ENCODE measurements at regions not wholly inside any gene's neighbourhood (a gene's known extent, or its start where the extent isn't known, plus 50 kb on each side); places are given as distances from the start of the nearest gene placed in this dataset.

DNA sequence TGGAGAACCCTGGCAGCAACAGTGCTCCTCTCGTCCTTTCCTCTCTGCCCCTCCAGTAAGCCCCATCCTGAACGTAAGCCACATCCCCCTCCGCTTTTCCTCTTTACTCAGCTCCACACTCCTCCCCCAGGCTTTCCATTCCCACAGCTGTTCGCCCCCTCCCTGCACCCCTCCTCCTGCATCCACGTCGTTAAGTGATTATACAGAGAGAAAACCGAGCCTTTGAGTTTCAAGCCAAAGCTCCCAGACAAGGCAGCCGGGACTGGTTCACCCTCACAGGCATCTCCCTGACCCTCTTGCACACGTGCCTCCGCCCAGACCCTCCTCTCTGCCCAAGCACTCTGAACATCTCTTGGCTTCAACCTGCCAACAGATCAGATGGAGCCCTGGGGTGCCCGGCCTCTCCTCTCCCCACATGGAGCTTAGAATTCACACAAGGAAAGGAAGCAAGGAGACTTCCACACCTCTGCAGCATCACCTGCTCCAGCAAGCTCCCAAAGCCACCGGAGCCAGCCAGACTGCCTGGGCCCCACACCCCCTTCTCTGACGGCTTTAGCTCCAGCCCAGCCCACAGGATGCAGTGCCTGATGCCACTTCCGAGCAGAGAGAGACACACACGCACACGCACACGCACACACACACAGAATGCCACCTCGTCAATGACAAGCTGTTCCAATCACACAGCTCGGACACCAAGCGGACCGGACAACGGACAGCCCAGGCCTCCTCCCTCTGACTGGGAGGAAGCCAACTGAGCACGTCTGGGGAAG, 99.9 kb upstream of the CCL2 start:
- Histone ChIP-seq H3K36me3 (ENCODE audit: control insufficient read depth, insufficient read depth, low read length) (no peaks in the 10 kb centered on the region), H3K23ac (ENCODE audit: low read depth, low read length) (no peak overlapping the region), H4K5ac (ENCODE audit: low read depth, low read length) (no peak overlapping the region), H3K14ac (replicated peaks; ENCODE audit: low read depth, low read length) (no peak overlapping the region), H2BK120ac (ENCODE audit: low read depth, low read length) (no peak overlapping the region), H4K91ac (ENCODE audit: insufficient read depth, low read depth, low read length) (no peak overlapping the region), H2BK5ac (ENCODE audit: low read depth, low read length, poor library complexity, severe bottlenecking) (no peak overlapping the region), H2AK9ac (replicated peaks; ENCODE audit: low read depth, low read length, poor library complexity) (no peak overlapping the region), H3K18ac (ENCODE audit: low read depth, low read length) (no peak overlapping the region), H2AK5ac (ENCODE audit: low read depth, low read length) (no peak overlapping the region), H3K56ac (ENCODE audit: extremely low read depth, insufficient read depth, low read length) (no peak overlapping the region), H3K4me2 (ENCODE audit: low read depth, low read length) (no peak overlapping the region), H3K9me3 (ENCODE audit: control insufficient read depth, insufficient read depth, low read length) (no peaks in the 10 kb centered on the region; the same call in 1 of the 2 replicates), H4K8ac (ENCODE audit: low read depth in 2 of 2, low read length in 2 of 2) (no peak overlapping the region), H3K27ac (ENCODE audit: insufficient read depth, low read length) (no peak overlapping the region), H3K9ac (ENCODE audit: low read depth, low read length) (no peak overlapping the region), H3K79me1 (ENCODE audit: low read depth in 1 of 2, low read length in 2 of 2) (no peaks in the 10 kb centered on the region), H4K20me1 (ENCODE audit: insufficient read depth, low read length) (no peaks in the 10 kb centered on the region), H3K27me3 (ENCODE audit: control insufficient read depth, insufficient read depth, low read length) (peaks cover 57% of the 10 kb centered on the region), H2BK15ac (ENCODE audit: low read depth, low read length) (no peak overlapping the region), H3K9me1 (ENCODE audit: insufficient read depth, low read length) (no peaks in the 10 kb centered on the region), H2AFZ (replicated peaks; ENCODE audit: low read length, poor library complexity) (no peak overlapping the region), H3K4me1 (ENCODE audit: control insufficient read depth, insufficient read depth, low read length) (no peaks in the 10 kb centered on the region), H3K4ac (ENCODE audit: low read depth, low read length) (no peak overlapping the region), H3K4me3 (ENCODE audit: insufficient read depth, low read depth, low read length) (no peak overlapping the region), H2BK20ac (ENCODE audit: low read depth, low read length) (no peak overlapping the region)
- BruUV-seq (replicated peaks) = no TSS peak
- in situ Hi-C loops (cut with MboI; ENCODE audit: low sequenced_read_pairs) (no loop called here), intact Hi-C loops (cut with micrococcal nuclease) (no loop called here), dilution Hi-C loops (cut with HindIII; ENCODE audit: low sequenced_read_pairs, unreplicated experiment) (no loop called here)
- 26% methylated on average over 3 of the region's 23 CpGs; no CpG with 5 or more reads in 1 of the 2 experiments for WGBS, 2 experiments (ENCODE audit: extremely low coverage in 2 of 2, insufficient read length in 1 of 2)
- no peak for DNase-seq
- TF ChIP-seq USF2 (IDR thresholded peaks at IDR 0.05; ENCODE audit: low read depth, low read length) (no peak), MAZ (IDR thresholded peaks at IDR 0.05; ENCODE audit: borderline replicate concordance, low read depth, low read length) (no peak), CEBPB (IDR thresholded peaks at IDR 0.05; ENCODE audit: low read depth, low read length) (no peak), RCOR1 (IDR thresholded peaks at IDR 0.05; ENCODE audit: insufficient replicate concordance, low read length) (no peak), RAD21 (IDR thresholded peaks at IDR 0.05; ENCODE audit: low read length) (no peak), NFE2L2 (IDR thresholded peaks at IDR 0.05; ENCODE audit: low read depth, low read length) (no peak), FOS (IDR thresholded peaks at IDR 0.05; ENCODE audit: low read depth, low read length) (no peak), SMC3 (IDR thresholded peaks at IDR 0.05; ENCODE audit: low read depth, low read length) (no peak), MAFK (IDR thresholded peaks at IDR 0.05; ENCODE audit: low read depth, low read length) (no peak), MXI1 (IDR thresholded peaks at IDR 0.05; ENCODE audit: borderline replicate concordance, low read depth, low read length) (no peak), POLR2A (IDR thresholded peaks at IDR 0.05; ENCODE audit: low read depth, low read length) (no peak), CHD1 (IDR thresholded peaks at IDR 0.05; ENCODE audit: low read depth, low read length) (no peak)
- TF ChIP-seq, protein P1, sequence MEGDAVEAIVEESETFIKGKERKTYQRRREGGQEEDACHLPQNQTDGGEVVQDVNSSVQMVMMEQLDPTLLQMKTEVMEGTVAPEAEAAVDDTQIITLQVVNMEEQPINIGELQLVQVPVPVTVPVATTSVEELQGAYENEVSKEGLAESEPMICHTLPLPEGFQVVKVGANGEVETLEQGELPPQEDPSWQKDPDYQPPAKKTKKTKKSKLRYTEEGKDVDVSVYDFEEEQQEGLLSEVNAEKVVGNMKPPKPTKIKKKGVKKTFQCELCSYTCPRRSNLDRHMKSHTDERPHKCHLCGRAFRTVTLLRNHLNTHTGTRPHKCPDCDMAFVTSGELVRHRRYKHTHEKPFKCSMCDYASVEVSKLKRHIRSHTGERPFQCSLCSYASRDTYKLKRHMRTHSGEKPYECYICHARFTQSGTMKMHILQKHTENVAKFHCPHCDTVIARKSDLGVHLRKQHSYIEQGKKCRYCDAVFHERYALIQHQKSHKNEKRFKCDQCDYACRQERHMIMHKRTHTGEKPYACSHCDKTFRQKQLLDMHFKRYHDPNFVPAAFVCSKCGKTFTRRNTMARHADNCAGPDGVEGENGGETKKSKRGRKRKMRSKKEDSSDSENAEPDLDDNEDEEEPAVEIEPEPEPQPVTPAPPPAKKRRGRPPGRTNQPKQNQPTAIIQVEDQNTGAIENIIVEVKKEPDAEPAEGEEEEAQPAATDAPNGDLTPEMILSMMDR (conservative IDR thresholded peaks at IDR 0.05; ENCODE audit: low read depth, low read length) = no peak
- TF ChIP-seq, protein P2, sequence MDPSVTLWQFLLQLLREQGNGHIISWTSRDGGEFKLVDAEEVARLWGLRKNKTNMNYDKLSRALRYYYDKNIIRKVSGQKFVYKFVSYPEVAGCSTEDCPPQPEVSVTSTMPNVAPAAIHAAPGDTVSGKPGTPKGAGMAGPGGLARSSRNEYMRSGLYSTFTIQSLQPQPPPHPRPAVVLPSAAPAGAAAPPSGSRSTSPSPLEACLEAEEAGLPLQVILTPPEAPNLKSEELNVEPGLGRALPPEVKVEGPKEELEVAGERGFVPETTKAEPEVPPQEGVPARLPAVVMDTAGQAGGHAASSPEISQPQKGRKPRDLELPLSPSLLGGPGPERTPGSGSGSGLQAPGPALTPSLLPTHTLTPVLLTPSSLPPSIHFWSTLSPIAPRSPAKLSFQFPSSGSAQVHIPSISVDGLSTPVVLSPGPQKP (IDR thresholded peaks at IDR 0.05; ENCODE audit: borderline replicate concordance, low read depth, low read length) = no peak
- ATAC-seq (ENCODE audit: low read depth) = no peak
- ChIA-PET POLR2A (ENCODE audit: unreplicated experiment) (no interaction called here), CTCF (interaction anchor here (0.8 kb wide), 1 partner anchor 9 kb away, joined by 4 read pairs; no protein-coding TSS in a partner anchor)

Measured in IMR-90 (cell line).